NT2/D1 (cell line): ENCODE measurements at regions not wholly inside any gene's neighbourhood (a gene's known extent, or its start where the extent isn't known, plus 50 kb on each side); places are given as distances from the start of the nearest gene placed in this dataset.

ENCODE experiments used
- DNase-seq: peaks from one replicate; pipeline ENCODE4 v3.0.0-alpha.2; 2011; ENCODE audit warnings: low read depth, low spot score
- H3K27me3 ChIP-seq: 2 replicates; pipeline ENCODE4 v1.6.0; 2011; ENCODE audit warnings: mild to moderate bottlenecking; ENCODE audit not compliant: insufficient read length, insufficient read depth
- H3K36me3 ChIP-seq: 2 replicates; pipeline ENCODE4 v1.6.1; 2011; ENCODE audit warnings: mild to moderate bottlenecking, low read length, mixed read lengths; ENCODE audit not compliant: insufficient read depth, insufficient read length
- H3K4me1 ChIP-seq: 2 replicates; pipeline ENCODE4 v1.5.1; 2011; ENCODE audit not compliant: insufficient read depth, insufficient read length
- H3K4me3 ChIP-seq: 2 replicates; pipeline ENCODE4 v1.5.1; 2011; ENCODE audit warnings: low read depth; ENCODE audit not compliant: insufficient read length
- H3K9ac ChIP-seq: 2 replicates; pipeline ENCODE4 v1.6.0; 2011; ENCODE audit warnings: low read depth; ENCODE audit not compliant: insufficient read length
- H3K9me3 ChIP-seq: 2 replicates; pipeline ENCODE4 v1.5.1; 2011; ENCODE audit warnings: mild to moderate bottlenecking, low read length; ENCODE audit not compliant: insufficient read depth
- SUZ12 ChIP-seq: IDR thresholded peaks from 2 replicates; pipeline ENCODE4 v1.6.1; 2011; ENCODE audit not compliant: insufficient read length, insufficient read depth; ENCODE audit errors: extremely low read depth
- YY1 ChIP-seq: IDR thresholded peaks from 2 replicates; pipeline ENCODE4 v1.6.1; 2011; ENCODE audit not compliant: insufficient read length, insufficient read depth
- ZNF274 ChIP-seq: IDR thresholded peaks from 2 replicates; pipeline ENCODE4 v1.6.1; 2011; ENCODE audit warnings: mild to moderate bottlenecking, low read depth, low read length

GRCh38 chr15:47614360-47615011 is 102.8 kb upstream of the SEMA6D start:
- H3K36me3 ChIP-seq: no peaks in the 10 kb centered on the region
- H3K9ac ChIP-seq: no peak overlapping the region
- no peaks in the 10 kb centered on the region for H3K4me1 ChIP-seq
- DNase-seq: no peak
- H3K4me3 ChIP-seq: no peak overlapping the region
- TF ChIP-seq ZNF274: no peak
- TF ChIP-seq SUZ12: no peak
- no peak for TF ChIP-seq YY1
- no peaks in the 10 kb centered on the region for H3K9me3 ChIP-seq
- no peaks in the 10 kb centered on the region for H3K27me3 ChIP-seq

GRCh38 chr15:47616876-47617275 is 100.4 kb upstream of the SEMA6D start:
- H3K9ac ChIP-seq: no peak overlapping the region
- H3K36me3 ChIP-seq: no peaks in the 10 kb centered on the region
- no peak overlapping the region for H3K4me3 ChIP-seq
- no peaks in the 10 kb centered on the region for H3K4me1 ChIP-seq
- H3K9me3 ChIP-seq: no peaks in the 10 kb centered on the region
- DNase-seq: no peak
- TF ChIP-seq SUZ12 (no peak), ZNF274 (no peak), YY1 (no peak)
- H3K27me3 ChIP-seq: no peaks in the 10 kb centered on the region

GRCh38 chr15:47618241-47618640 is 99.1 kb upstream of the SEMA6D start:
- Histone ChIP-seq H3K4me3 (no peak overlapping the region), H3K9ac (no peak overlapping the region), H3K4me1 (no peaks in the 10 kb centered on the region), H3K9me3 (no peaks in the 10 kb centered on the region), H3K36me3 (no peaks in the 10 kb centered on the region), H3K27me3 (no peaks in the 10 kb centered on the region)
- TF ChIP-seq SUZ12 (no peak), YY1 (no peak), ZNF274 (no peak)
- no peak for DNase-seq

GRCh38 chr15:47620960-47621681 is 96.2 kb upstream of the SEMA6D start:
- Histone ChIP-seq H3K9ac (no peak overlapping the region), H3K9me3 (no peaks in the 10 kb centered on the region), H3K4me3 (no peak overlapping the region), H3K36me3 (no peaks in the 10 kb centered on the region), H3K27me3 (no peaks in the 10 kb centered on the region), H3K4me1 (no peaks in the 10 kb centered on the region)
- TF ChIP-seq ZNF274 (no peak), YY1 (no peak), SUZ12 (no peak)
- no peak for DNase-seq

GRCh38 chr15:47622055-47622454 is 95.2 kb upstream of the SEMA6D start:
- Histone ChIP-seq H3K4me3 (no peak overlapping the region), H3K9ac (no peak overlapping the region), H3K9me3 (no peaks in the 10 kb centered on the region), H3K27me3 (no peaks in the 10 kb centered on the region), H3K36me3 (no peaks in the 10 kb centered on the region), H3K4me1 (no peaks in the 10 kb centered on the region)
- no peak for DNase-seq
- TF ChIP-seq SUZ12 (no peak), ZNF274 (no peak), YY1 (no peak)

- Histone ChIP-seq H3K36me3 (no peaks in the 10 kb centered on the region), H3K9ac (no peak overlapping the region), H3K9me3 (no peaks in the 10 kb centered on the region), H3K27me3 (no peaks in the 10 kb centered on the region), H3K4me1 (no peaks in the 10 kb centered on the region), H3K4me3 (no peak overlapping the region)
- TF ChIP-seq ZNF274: no peak
- no peak for TF ChIP-seq YY1
- TF ChIP-seq SUZ12: no peak
- no peak for DNase-seq
Measured at GRCh38 chr15:47624503-47624902, 92.8 kb upstream of the SEMA6D start.

- TF ChIP-seq SUZ12 (no peak), YY1 (no peak), ZNF274 (no peak)
Measured at GRCh38 chr15:47639042-47639441, 78.3 kb upstream of the SEMA6D start.

More at GRCh38 chr15:47639042-47639441, 78.3 kb upstream of the SEMA6D start:
- no peak overlapping the region for H3K9ac ChIP-seq
- no peaks in the 10 kb centered on the region for H3K36me3 ChIP-seq
- no peak for DNase-seq
- no peaks in the 10 kb centered on the region for H3K27me3 ChIP-seq
- no peaks in the 10 kb centered on the region for H3K9me3 ChIP-seq
- no peak overlapping the region for H3K4me3 ChIP-seq
- H3K4me1 ChIP-seq: no peaks in the 10 kb centered on the region
